AG09309 (cell line): ENCODE measurements at regions not wholly inside any gene's neighbourhood (a gene's known extent, or its start where the extent isn't known, plus 50 kb on each side); places are given as distances from the start of the nearest gene placed in this dataset.

Source experiments
- DNase-seq: peaks from one replicate; pipeline ENCODE4 v3.0.0-alpha.2; 2010; ENCODE audit warnings: low read depth
- H3K4me3 ChIP-seq: 2 replicates; pipeline ENCODE4 v1.5.1; 2011; ENCODE audit warnings: mild to moderate bottlenecking, low read depth, low read length, moderate library complexity; ENCODE audit not compliant: control insufficient read depth
- TF ChIP-seq, protein P1 (sequence below): IDR thresholded peaks from 2 replicates; pipeline ENCODE4 v1.5.1; 2011; ENCODE audit warnings: mild to moderate bottlenecking, low read depth, low read length, inconsistent platforms; ENCODE audit not compliant: insufficient read depth, control insufficient read depth; ENCODE audit errors: missing control alignments

DNA sequence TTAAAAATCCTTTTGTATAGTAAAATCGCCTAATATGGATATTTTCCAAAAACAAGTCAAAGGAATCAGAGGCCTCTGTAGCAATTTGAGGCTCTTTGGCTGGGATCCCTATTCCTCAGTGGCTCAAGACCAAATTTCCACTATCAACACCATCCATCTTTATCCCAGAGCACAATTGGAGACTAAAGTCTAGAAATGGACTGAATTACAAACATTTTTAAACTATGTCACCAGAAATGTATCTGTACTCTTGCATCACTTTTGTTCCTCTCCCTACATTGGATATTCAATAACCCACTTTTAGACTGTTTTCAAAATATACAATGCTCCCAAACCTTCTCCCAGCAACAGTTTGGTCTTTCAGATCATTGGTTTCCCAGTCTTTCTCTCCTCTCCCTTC, 140.4 kb upstream of the KLHL29 start:
- no peak overlapping the region for H3K4me3 ChIP-seq
- no peak for DNase-seq
- TF ChIP-seq, protein P1, sequence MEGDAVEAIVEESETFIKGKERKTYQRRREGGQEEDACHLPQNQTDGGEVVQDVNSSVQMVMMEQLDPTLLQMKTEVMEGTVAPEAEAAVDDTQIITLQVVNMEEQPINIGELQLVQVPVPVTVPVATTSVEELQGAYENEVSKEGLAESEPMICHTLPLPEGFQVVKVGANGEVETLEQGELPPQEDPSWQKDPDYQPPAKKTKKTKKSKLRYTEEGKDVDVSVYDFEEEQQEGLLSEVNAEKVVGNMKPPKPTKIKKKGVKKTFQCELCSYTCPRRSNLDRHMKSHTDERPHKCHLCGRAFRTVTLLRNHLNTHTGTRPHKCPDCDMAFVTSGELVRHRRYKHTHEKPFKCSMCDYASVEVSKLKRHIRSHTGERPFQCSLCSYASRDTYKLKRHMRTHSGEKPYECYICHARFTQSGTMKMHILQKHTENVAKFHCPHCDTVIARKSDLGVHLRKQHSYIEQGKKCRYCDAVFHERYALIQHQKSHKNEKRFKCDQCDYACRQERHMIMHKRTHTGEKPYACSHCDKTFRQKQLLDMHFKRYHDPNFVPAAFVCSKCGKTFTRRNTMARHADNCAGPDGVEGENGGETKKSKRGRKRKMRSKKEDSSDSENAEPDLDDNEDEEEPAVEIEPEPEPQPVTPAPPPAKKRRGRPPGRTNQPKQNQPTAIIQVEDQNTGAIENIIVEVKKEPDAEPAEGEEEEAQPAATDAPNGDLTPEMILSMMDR: no peak

DNA sequence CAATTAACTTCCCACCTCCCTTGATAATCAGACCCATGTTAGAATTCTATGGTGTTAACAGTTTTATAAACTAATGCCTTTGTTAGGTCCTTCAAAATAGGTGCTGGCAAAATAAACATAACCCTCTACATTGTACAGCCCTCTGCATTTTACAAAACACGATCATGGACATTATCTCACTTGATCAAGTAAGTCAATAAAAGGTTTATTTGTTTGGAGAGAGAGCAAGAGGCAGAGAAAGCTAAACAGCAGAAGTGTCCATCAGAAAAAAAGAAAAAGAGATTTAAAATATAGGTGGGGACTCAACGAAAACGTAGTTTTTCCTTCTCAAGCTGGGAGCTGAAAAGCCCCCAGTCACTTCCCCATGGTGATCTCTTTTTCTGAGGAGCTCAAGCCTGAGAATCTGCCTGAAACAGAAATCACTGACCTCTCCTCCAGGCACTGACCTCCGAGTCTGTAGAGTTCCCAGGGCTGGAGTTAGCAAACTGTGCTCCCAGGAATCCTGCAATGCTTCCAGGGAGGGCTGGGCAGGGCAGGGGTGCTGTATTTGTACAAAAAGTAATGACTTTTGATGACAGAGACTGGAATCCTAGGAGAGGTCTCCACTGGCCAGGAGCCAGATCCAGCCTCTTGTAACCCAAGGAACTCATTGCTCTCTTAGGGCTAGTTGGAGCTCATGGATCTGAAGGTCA, 137.8 kb upstream of the KLHL29 start:
- DNase-seq: no peak
- H3K4me3 ChIP-seq: no peak overlapping the region
- TF ChIP-seq, protein P1: no peak

DNA sequence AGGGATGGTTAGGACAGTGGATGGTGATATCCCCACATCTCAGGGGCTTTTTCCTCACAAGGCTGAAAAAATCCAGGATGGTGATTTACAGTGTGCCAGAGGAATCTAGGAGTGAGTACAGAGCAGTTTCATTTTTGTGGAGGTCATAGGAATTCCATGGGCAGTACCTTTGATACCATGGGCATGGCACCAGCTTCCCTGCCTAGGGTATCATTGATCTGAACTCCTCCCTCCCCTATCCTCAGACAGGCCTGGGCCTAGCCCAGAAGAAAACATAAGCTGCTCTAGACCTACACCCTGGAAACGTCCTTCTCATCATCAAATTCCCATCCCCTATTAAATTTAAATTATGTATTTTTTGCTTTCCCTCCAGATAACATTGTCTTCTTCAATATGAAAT, 136.3 kb upstream of the KLHL29 start:
- TF ChIP-seq, protein P1: no peak
- no peak for DNase-seq
- no peak overlapping the region for H3K4me3 ChIP-seq

DNA sequence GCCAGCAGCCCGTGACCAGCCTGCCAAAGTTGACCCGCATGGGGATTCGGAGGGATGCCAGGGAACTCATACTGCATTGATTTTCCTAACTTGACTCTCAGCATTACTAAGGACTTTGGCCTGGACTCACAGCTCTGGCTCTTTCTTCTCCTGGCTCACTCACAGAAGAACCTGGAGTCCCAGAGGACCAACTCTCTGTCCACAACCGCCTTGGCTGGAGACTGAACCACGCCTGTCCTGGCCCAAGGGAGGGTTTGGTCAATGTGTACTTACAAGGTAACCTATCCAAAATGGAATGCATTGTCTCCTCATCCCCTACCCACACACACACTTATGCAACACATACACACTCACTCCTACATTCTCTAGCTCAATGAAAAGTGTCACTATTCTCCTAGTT, 135.6 kb upstream of the KLHL29 start:
- TF ChIP-seq, protein P1: no peak
- no peak for DNase-seq
- H3K4me3 ChIP-seq: no peak overlapping the region

DNA sequence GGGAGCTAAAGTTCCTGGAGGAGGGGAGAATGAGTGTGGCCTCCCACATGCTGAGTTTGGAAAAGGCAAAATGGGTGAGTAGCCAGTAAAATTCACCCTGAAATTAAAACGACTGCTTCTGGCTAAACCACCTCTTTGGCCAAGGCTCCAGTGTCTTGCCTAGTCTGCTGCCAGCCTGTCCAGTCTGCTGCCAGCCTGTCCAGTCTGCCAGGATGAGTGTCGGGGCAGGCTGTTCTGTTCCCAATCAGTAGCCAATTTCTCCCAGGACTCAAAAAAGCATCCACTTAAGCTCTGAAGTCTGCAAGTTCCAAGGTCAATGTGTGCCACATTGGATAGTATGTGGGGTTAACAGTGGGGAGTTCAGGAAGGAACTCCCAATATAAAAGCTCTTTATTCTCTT, 134.6 kb upstream of the KLHL29 start:
- DNase-seq: no peak
- TF ChIP-seq, protein P1: no peak
- no peak overlapping the region for H3K4me3 ChIP-seq

DNA sequence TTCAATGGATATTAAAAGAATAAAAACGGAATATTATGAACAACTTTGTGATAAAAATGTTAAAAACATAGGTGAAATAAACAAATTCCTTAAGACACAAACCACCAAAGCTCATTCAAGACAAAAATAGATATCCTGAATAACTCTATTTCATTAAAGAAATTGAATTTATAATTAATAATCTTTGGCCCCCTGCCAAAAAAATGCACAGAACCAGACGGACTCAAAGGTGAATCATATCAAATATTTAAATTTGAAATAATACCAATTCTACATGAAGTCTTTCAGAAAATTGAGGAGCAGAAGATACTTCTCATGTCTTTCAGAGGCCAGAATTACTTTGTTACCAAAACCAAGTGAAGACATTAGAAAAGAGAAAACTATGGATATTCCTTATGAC, 128.3 kb upstream of the KLHL29 start:
- H3K4me3 ChIP-seq: no peak overlapping the region
- DNase-seq: no peak
- TF ChIP-seq, protein P1: no peak
